HUDEP-2 (cell line): ENCODE measurements at regions not wholly inside any gene's neighbourhood (a gene's known extent, or its start where the extent isn't known, plus 50 kb on each side); places are given as distances from the start of the nearest gene placed in this dataset.

Source experiments
- DNase-seq, 76 experiments: peaks; one replicate each; lab custom pipeline; 2025; ENCODE audit not compliant: unreplicated experiment in 76 of 76; lab: John Stamatoyannopoulos, UW

GRCh38 chr5:72623323-72623722 lies 116.1 kb upstream of the ZNF366 start:
- no peak for DNase-seq

- DNase-seq, result no peak
These were observed 115.1 kb upstream of the ZNF366 start for GRCh38 chr5:72622170-72622760.

GRCh38 chr5:72621576-72621975 lies 114.4 kb upstream of the ZNF366 start:
- no peak for DNase-seq

- no peak for DNase-seq
These were observed 112.5 kb upstream of the ZNF366 start for GRCh38 chr5:72619677-72620076.

GRCh38 chr5:72619251-72619650 lies 112.0 kb upstream of the ZNF366 start:
- no peak for DNase-seq

GRCh38 chr5:72618708-72619107 lies 111.5 kb upstream of the ZNF366 start:
- DNase-seq, result no peak

- no peak for DNase-seq
These were observed 107.9 kb upstream of the ZNF366 start for GRCh38 chr5:72615061-72615460.

- DNase-seq, result no peak
These were observed 106.3 kb upstream of the ZNF366 start for GRCh38 chr5:72613515-72613914.

- no peak for DNase-seq
These were observed 105.6 kb upstream of the ZNF366 start for GRCh38 chr5:72612810-72613209.

GRCh38 chr5:72611118-72611730 lies 104.0 kb upstream of the ZNF366 start:
- peak in 47 of 76 experiments; percentile 2 to 55 (median 21) for DNase-seq

GRCh38 chr5:72608926-72609325 lies 101.7 kb upstream of the ZNF366 start:
- DNase-seq, result no peak

- no peak for DNase-seq
These were observed 101.1 kb upstream of the ZNF366 start for GRCh38 chr5:72608297-72608696.

GRCh38 chr5:72607381-72607780 lies 100.2 kb upstream of the ZNF366 start:
- no peak for DNase-seq

- DNase-seq, result no peak
These were observed 99.3 kb upstream of the ZNF366 start for GRCh38 chr5:72606525-72606924.

- DNase-seq, result no peak
These were observed 98.4 kb upstream of the ZNF366 start for GRCh38 chr5:72605632-72606031.

GRCh38 chr5:72604798-72605154 lies 97.6 kb upstream of the ZNF366 start:
- no peak for DNase-seq

GRCh38 chr5:72604111-72604797 lies 97.0 kb upstream of the ZNF366 start:
- no peak for DNase-seq

GRCh38 chr5:72602696-72603685 lies 95.8 kb upstream of the ZNF366 start:
- DNase-seq, result no peak

- DNase-seq, result no peak
These were observed 94.7 kb upstream of the ZNF366 start for GRCh38 chr5:72601861-72602260.

GRCh38 chr5:72600391-72600981 lies 93.3 kb upstream of the ZNF366 start:
- no peak for DNase-seq
